ENCODE measurements at regions not wholly inside any gene's neighbourhood (a gene's known extent, or its start where the extent isn't known, plus 50 kb on each side); places are given as distances from the start of the nearest gene placed in this dataset.
A peak's percentile ranks its signal among the peaks of the same experiment; 100 is the strongest.

DNA sequence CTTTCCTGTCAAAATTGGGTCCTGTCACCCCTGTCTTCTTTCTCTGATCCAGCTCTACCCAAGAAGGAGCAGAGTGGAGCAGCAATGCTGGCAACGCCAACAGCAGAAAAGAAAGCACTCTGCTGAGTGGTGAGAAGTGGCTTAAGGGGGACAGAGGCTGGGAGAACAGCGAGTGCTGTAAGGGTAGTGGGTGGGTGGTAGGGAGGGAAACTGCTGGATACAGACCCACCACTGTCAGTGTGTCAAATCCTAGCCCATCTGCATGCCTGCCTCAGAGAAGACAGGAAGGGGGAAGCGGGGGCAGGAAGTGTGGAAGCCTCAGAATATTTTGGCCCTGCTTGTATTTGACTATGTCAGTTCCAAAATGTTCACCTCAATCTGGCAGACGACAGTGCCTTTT, 170.4 kb upstream of the MAST4 start:
- no peak overlapping the region for H3K4me3 ChIP-seq (ENCODE audit: severe bottlenecking)
- TF ChIP-seq, protein P1, sequence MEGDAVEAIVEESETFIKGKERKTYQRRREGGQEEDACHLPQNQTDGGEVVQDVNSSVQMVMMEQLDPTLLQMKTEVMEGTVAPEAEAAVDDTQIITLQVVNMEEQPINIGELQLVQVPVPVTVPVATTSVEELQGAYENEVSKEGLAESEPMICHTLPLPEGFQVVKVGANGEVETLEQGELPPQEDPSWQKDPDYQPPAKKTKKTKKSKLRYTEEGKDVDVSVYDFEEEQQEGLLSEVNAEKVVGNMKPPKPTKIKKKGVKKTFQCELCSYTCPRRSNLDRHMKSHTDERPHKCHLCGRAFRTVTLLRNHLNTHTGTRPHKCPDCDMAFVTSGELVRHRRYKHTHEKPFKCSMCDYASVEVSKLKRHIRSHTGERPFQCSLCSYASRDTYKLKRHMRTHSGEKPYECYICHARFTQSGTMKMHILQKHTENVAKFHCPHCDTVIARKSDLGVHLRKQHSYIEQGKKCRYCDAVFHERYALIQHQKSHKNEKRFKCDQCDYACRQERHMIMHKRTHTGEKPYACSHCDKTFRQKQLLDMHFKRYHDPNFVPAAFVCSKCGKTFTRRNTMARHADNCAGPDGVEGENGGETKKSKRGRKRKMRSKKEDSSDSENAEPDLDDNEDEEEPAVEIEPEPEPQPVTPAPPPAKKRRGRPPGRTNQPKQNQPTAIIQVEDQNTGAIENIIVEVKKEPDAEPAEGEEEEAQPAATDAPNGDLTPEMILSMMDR (IDR thresholded peaks at IDR 0.05; ENCODE audit: poor library complexity, severe bottlenecking): no peak
- H3K36me3 ChIP-seq (ENCODE audit: low read depth): no peaks in the 10 kb centered on the region
- no peak overlapping the region for H3K27ac ChIP-seq (ENCODE audit: poor library complexity, severe bottlenecking)
- peaks cover 5% of the 10 kb centered on the region for H3K27me3 ChIP-seq (ENCODE audit: insufficient read depth, poor library complexity, severe bottlenecking)
- H3K4me1 ChIP-seq (ENCODE audit: insufficient read depth, poor library complexity, severe bottlenecking): no peaks in the 10 kb centered on the region
- DNase-seq (ENCODE audit: low spot score) (no peak), ATAC-seq (ENCODE audit: low read depth) (no peak)
- H3K9me3 ChIP-seq (ENCODE audit: severe bottlenecking): no peaks in the 10 kb centered on the region

DNA sequence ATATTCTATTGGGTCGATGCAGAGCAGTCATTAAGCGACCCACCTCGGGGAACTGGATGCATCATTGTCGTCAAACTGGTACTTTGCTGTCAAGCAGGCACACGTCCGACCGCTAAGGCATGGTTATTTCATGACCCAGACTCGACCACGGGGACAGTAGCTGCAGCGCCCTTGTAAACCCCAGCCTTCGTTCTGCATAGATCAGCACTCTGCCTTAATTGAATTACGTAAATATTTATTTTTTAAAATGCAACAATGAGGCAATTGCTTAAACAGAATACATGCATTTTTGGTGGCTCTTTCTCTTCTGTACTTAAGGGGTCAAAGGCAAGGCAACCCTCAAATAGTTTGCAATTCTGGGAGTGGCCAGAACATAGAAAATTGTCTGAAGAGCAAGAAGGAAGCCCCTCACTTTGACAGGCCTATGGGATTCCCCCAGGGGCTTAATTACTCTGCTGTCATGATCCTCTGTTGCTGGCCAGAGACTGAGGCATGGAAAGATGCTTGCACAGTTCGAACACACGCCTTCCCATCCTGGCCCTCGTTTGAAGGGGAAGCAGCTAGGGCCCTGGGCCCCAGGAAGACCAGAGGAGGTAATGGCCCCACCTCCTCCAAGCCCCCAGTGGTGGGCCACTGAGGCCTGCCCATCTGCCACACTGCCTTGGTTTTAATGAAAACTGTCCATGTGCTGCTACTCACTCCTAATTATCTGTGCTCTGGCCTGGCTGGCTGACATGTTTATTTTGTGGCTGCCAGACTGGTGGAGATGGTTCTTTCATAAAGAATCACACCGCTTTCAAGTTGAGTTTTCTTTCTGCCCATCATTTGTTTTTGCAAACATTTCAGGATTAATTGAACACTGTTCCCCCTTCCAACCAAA, 169.7 kb upstream of the MAST4 start:
- H3K36me3 ChIP-seq (ENCODE audit: low read depth): no peaks in the 10 kb centered on the region
- H3K4me3 ChIP-seq (ENCODE audit: severe bottlenecking): no peak overlapping the region
- ATAC-seq (ENCODE audit: low read depth) (no peak), DNase-seq (ENCODE audit: low spot score) (no peak)
- no peaks in the 10 kb centered on the region for H3K4me1 ChIP-seq (ENCODE audit: insufficient read depth, poor library complexity, severe bottlenecking)
- TF ChIP-seq, protein P1 (IDR thresholded peaks at IDR 0.05; ENCODE audit: poor library complexity, severe bottlenecking): no peak
- H3K9me3 ChIP-seq (ENCODE audit: severe bottlenecking): no peaks in the 10 kb centered on the region
- H3K27me3 ChIP-seq (ENCODE audit: insufficient read depth, poor library complexity, severe bottlenecking): peaks cover 5% of the 10 kb centered on the region
- no peak overlapping the region for H3K27ac ChIP-seq (ENCODE audit: poor library complexity, severe bottlenecking)

DNA sequence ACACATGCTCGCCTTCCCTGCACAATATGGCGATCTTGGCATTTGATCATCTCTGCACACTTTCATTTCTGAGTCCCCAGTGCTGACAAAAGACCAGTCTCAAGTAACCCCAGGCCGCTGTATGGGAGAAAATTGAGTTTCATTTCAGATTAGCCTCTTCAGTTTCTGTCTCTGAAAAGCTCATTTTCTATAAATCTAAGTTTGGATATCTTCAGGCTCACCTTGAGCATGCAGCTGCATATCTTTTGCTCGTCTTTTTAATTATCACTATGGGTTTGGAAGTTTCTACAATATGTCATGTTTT, 169.1 kb upstream of the MAST4 start:
- Histone ChIP-seq H3K27ac (ENCODE audit: poor library complexity, severe bottlenecking) (no peak overlapping the region), H3K36me3 (ENCODE audit: low read depth) (no peaks in the 10 kb centered on the region), H3K4me3 (ENCODE audit: severe bottlenecking) (no peak overlapping the region), H3K9me3 (ENCODE audit: severe bottlenecking) (no peaks in the 10 kb centered on the region), H3K4me1 (ENCODE audit: insufficient read depth, poor library complexity, severe bottlenecking) (no peaks in the 10 kb centered on the region), H3K27me3 (ENCODE audit: insufficient read depth, poor library complexity, severe bottlenecking) (peaks cover 5% of the 10 kb centered on the region)
- TF ChIP-seq, protein P1 (IDR thresholded peaks at IDR 0.05; ENCODE audit: poor library complexity, severe bottlenecking): no peak
- no peak for ATAC-seq (ENCODE audit: low read depth)
- DNase-seq (ENCODE audit: low spot score): no peak

DNA sequence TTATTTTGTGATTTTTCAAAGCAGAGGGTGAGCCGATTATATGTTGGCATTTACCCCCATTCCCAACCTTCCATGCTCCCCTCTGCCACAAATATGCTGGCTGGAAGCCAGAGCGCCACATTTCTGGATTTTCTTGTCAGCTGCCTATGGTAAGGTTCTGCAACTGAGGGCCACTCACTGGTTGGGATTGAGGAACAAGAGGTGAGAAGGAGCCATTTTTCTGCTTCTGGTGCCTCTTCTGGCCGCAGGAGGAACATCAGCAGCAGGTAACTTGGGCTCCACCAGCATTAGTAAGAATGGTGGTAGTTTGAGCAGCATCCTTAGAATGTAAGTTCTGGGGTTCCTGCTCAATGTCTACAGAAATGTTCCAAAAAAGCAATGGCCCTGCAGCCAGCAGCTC, 159.5 kb upstream of the MAST4 start:
- TF ChIP-seq, protein P1 (IDR thresholded peaks at IDR 0.05; ENCODE audit: poor library complexity, severe bottlenecking): peak; percentile 46
- H3K4me3 ChIP-seq (ENCODE audit: severe bottlenecking): no peak overlapping the region
- DNase-seq (ENCODE audit: low spot score): no peak
- no peak overlapping the region for H3K27ac ChIP-seq (ENCODE audit: poor library complexity, severe bottlenecking)
- H3K27me3 ChIP-seq (ENCODE audit: insufficient read depth, poor library complexity, severe bottlenecking): peaks cover 3% of the 10 kb centered on the region
- ATAC-seq (ENCODE audit: low read depth): no peak
- no peaks in the 10 kb centered on the region for H3K4me1 ChIP-seq (ENCODE audit: insufficient read depth, poor library complexity, severe bottlenecking)
- H3K9me3 ChIP-seq (ENCODE audit: severe bottlenecking): no peaks in the 10 kb centered on the region
- no peaks in the 10 kb centered on the region for H3K36me3 ChIP-seq (ENCODE audit: low read depth)

DNA sequence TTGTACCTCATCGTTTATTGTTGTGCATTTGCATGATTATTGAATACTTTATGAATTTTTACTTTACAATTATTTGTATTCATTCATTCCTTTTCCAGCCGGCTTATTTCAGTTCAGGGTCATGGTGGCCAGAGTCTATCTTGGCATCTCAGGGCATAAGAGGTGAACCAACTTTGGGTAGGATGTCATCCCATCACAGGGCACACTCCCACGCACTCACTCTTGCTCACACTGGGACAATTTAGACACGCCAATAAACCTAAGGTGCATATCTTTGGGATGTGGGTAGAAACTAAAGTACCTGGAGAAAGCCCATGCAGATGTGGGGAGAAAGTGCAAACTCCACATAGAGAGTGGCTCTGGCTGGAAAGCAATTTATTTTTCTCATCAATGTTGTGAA, 158.1 kb upstream of the MAST4 start:
- ATAC-seq (ENCODE audit: low read depth) (no peak), DNase-seq (ENCODE audit: low spot score) (no peak)
- H3K9me3 ChIP-seq (ENCODE audit: severe bottlenecking): no peaks in the 10 kb centered on the region
- no peak overlapping the region for H3K27ac ChIP-seq (ENCODE audit: poor library complexity, severe bottlenecking)
- H3K36me3 ChIP-seq (ENCODE audit: low read depth): no peaks in the 10 kb centered on the region
- peaks cover 3% of the 10 kb centered on the region for H3K27me3 ChIP-seq (ENCODE audit: insufficient read depth, poor library complexity, severe bottlenecking)
- TF ChIP-seq, protein P1 (IDR thresholded peaks at IDR 0.05; ENCODE audit: poor library complexity, severe bottlenecking): no peak
- no peaks in the 10 kb centered on the region for H3K4me1 ChIP-seq (ENCODE audit: insufficient read depth, poor library complexity, severe bottlenecking)
- no peak overlapping the region for H3K4me3 ChIP-seq (ENCODE audit: severe bottlenecking)

Measured in RWPE2 (cell line).